Esophagus squamous epithelium (tissue), 5 donors: ENCODE measurements at regions not wholly inside any gene's neighbourhood (a gene's known extent, or its start where the extent isn't known, plus 50 kb on each side); places are given as distances from the start of the nearest gene placed in this dataset.

Experiments
- DNase-seq: peaks from one replicate; lab custom pipeline; 2025; lab: John Stamatoyannopoulos, UW
- H3K27ac ChIP-seq, 4 donors: fragments of 200-600 bp; sonication (generic); one replicate each; pipeline ENCODE4 v1.5.1; 2016 to 2019; ENCODE audit warnings: mild to moderate bottlenecking in 1 of 4
- H3K27me3 ChIP-seq, 4 donors: fragments of 200-600 bp; sonication (generic); 1 replicate in 3 of 4; 2 replicates in 1 of 4; pipeline versions ENCODE4 v1.5.1 to v1.6.0; 2017 to 2021; ENCODE audit warnings: antibody characterized with exemption in 1 of 4
- H3K36me3 ChIP-seq, 3 donors: fragments of 200-600 bp; sonication (generic); one replicate each; pipeline ENCODE4 v1.5.1; 2016 to 2019
- H3K4me1 ChIP-seq, 3 donors: fragments of 200-600 bp; sonication (generic); one replicate each; pipeline ENCODE4 v1.5.1; 2017 to 2019
- H3K4me3 ChIP-seq, 4 donors: fragments of 200-600 bp; sonication (generic); 1 replicate in 3 of 4; 2 replicates in 1 of 4; pipeline ENCODE4 v1.5.1; 2016 to 2019; ENCODE audit warnings: mild to moderate bottlenecking in 2 of 4, moderate library complexity in 1 of 4
- H3K9me3 ChIP-seq, 3 donors: fragments of 200-600 bp; sonication (generic); one replicate each; pipeline ENCODE4 v1.5.1; 2016 to 2019
- POLR2A ChIP-seq, 4 donors: fragments of 450-650 bp; IDR thresholded peaks; one replicate each; pipeline ENCODE4 v1.6.1; 2017; ENCODE audit warnings: antibody characterized with exemption in 4 of 4, mild to moderate bottlenecking in 4 of 4, moderate library complexity in 3 of 4
- WGBS, 2 donors: methylation state at CpG; one replicate each; pipeline ENCODE4 v1.1.5; 2018; 5-methylcytosine and 5-hydroxymethylcytosine counted together
- intact Hi-C: fragments of 100-400 bp; cut with DNase I; formaldehyde crosslinking; loops from one replicate; pipeline ENCODE4 v1.15.0; 2022
- TF ChIP-seq, protein P1 (sequence below), 6 experiments: fragments of 450-650 bp in 4 of 6; fragments of 200-600 bp in 2 of 6; sonication (generic) in 2 of 6; IDR thresholded peaks; one replicate each; pipeline ENCODE4 v1.5.1; 2016 to 2019; ENCODE audit warnings: antibody characterized with exemption in 6 of 6, mild to moderate bottlenecking in 4 of 6, moderate library complexity in 4 of 6
- donor health status: DM: yes; HTN: yes; CAD: no.

DNA sequence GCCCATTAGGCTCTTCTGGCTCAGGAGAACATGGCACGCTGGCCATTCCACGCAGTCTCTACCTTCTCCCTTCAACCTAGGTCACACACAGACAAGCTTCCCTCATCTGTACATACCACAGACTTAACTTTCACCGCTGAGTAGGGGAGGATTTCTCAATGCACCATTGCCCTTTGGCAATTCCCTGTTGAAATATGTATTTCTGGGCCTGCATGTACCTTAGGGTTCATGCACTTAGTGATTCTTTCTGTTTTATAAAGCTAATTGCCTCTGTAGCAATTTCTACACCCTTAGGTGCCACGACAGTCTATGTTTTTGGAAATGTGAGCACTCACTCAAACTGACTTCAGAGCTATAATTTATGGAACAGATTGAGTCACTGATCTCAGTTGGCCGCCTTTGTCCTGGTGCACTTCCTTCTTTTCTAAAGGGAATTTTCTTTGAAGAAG, 253.8 kb upstream of the PRDM1 start:
- no peak for TF ChIP-seq POLR2A (IDR thresholded peaks at IDR 0.05)
- TF ChIP-seq, protein P1, sequence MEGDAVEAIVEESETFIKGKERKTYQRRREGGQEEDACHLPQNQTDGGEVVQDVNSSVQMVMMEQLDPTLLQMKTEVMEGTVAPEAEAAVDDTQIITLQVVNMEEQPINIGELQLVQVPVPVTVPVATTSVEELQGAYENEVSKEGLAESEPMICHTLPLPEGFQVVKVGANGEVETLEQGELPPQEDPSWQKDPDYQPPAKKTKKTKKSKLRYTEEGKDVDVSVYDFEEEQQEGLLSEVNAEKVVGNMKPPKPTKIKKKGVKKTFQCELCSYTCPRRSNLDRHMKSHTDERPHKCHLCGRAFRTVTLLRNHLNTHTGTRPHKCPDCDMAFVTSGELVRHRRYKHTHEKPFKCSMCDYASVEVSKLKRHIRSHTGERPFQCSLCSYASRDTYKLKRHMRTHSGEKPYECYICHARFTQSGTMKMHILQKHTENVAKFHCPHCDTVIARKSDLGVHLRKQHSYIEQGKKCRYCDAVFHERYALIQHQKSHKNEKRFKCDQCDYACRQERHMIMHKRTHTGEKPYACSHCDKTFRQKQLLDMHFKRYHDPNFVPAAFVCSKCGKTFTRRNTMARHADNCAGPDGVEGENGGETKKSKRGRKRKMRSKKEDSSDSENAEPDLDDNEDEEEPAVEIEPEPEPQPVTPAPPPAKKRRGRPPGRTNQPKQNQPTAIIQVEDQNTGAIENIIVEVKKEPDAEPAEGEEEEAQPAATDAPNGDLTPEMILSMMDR (IDR thresholded peaks at IDR 0.05), result no peak
- Histone ChIP-seq H3K4me1 (peaks cover 0 to 15% (median 4%) of the 10 kb centered on the region in 3 donors), H3K27me3 (no peaks in the 10 kb centered on the region), H3K27ac (peak overlapping the region in 1 of 4 donors; percentile 4), H3K9me3 (no peaks in the 10 kb centered on the region), H3K4me3 (no peak overlapping the region), H3K36me3 (no peaks in the 10 kb centered on the region)
- no peak for DNase-seq
- 53 to 58% methylated on average over 5 of the region's 5 CpGs for WGBS, 2 donors
- intact Hi-C loops, result no loop called here

DNA sequence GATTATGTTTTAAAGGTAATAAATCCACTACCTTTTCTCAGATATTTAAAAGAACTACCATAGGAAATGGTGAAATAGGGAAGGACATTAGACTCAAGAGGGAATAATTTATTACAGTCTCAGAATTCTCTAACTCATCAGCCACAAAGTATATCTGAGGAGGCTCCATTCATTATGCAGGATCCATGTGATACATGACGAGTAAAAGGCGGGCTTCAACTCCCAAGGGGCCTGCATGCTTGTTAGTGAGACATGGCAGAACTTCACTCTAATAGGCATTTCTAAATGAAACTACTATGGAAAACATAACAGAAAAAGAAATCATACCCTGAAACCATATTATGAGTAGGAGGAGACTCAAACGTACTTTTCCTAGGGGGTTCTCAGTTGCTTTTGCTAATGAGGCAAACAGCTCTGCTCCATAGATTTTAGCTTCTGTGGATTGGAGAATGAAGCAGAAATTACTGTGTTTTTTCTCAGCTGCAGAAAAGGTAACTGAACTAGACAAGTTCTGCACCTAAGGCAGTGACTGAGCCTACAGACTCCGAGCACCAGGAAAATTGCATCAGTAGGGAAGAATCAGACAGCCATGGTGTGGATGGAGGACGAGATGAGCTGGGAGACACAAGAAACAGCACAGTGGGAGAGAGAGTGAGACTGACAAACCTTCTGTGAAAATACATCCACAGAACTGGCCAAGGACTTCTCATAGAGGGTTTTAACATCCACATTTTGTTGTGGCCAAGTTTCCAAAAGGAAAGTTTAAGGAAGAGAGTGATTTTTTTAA, 254.6 kb upstream of the PRDM1 start:
- DNase-seq, result no peak
- no peak overlapping the region for H3K4me3 ChIP-seq
- intact Hi-C loops, result no loop called here
- no peaks in the 10 kb centered on the region for H3K36me3 ChIP-seq
- H3K9me3 ChIP-seq, result no peaks in the 10 kb centered on the region
- peaks cover 0 to 15% (median 4%) of the 10 kb centered on the region in 3 donors for H3K4me1 ChIP-seq
- H3K27me3 ChIP-seq, result no peaks in the 10 kb centered on the region
- WGBS, 2 donors, result 84 to 87% methylated on average over 5 of the region's 5 CpGs
- H3K27ac ChIP-seq, result peak overlapping the region in 1 of 4 donors; percentile 4
- TF ChIP-seq, protein P1 (IDR thresholded peaks at IDR 0.05), result no peak
- TF ChIP-seq POLR2A (IDR thresholded peaks at IDR 0.05), result no peak

DNA sequence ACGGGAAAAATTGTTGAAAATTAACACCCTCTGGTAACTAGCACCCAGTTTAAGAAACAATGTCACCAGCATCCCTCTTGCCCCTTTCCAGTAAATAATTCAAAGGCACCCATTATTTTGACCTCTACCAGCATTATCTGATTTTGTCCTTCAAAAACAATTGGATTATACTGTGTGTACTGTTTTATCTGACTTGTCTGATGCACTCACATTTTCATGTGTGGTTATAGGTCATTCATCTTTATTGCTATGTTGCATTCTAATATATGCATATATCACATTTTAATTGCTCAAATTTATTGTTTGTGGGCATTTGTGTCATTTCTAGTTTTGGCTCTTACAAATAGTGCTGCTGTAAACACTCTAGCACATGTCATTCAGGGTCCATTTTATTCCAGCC, 260.9 kb upstream of the PRDM1 start:
- intact Hi-C loops, result no loop called here
- WGBS, 2 donors, result 57 to 70% methylated on average over 1 of the region's 1 CpG
- TF ChIP-seq, protein P1 (IDR thresholded peaks at IDR 0.05), result no peak
- no peak for TF ChIP-seq POLR2A (IDR thresholded peaks at IDR 0.05)
- no peak overlapping the region for H3K27ac ChIP-seq
- no peak overlapping the region for H3K4me3 ChIP-seq
- no peaks in the 10 kb centered on the region for H3K4me1 ChIP-seq
- no peaks in the 10 kb centered on the region for H3K27me3 ChIP-seq
- H3K9me3 ChIP-seq, result no peaks in the 10 kb centered on the region
- H3K36me3 ChIP-seq, result no peaks in the 10 kb centered on the region
- DNase-seq, result no peak

DNA sequence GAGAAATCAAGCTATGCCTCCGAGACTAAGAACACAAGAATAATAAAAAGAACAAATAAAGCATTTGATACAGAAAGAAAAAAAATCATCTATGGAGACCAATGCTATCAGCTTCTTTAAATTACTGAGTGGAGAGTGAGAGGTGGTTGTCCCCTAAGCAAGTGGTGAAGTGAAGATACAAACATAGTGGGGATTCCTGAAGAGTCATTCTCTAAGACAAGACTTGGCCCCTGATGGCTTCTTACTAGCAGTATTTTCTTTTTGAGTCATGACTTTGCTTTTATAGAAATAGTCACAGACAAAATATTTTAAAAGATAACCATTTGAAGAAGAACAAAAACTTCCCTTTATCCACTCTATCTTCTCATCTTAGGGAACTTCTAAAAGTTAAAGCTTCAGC, 261.4 kb upstream of the PRDM1 start:
- WGBS, 2 donors, result 67 to 93% methylated on average over 1 of the region's 1 CpG
- H3K36me3 ChIP-seq, result no peaks in the 10 kb centered on the region
- no peak overlapping the region for H3K27ac ChIP-seq
- no peaks in the 10 kb centered on the region for H3K4me1 ChIP-seq
- H3K9me3 ChIP-seq, result no peaks in the 10 kb centered on the region
- no peak overlapping the region for H3K4me3 ChIP-seq
- TF ChIP-seq, protein P1 (IDR thresholded peaks at IDR 0.05), result no peak
- TF ChIP-seq POLR2A (IDR thresholded peaks at IDR 0.05), result no peak
- intact Hi-C loops, result no loop called here
- H3K27me3 ChIP-seq, result no peaks in the 10 kb centered on the region
- DNase-seq, result no peak

DNA sequence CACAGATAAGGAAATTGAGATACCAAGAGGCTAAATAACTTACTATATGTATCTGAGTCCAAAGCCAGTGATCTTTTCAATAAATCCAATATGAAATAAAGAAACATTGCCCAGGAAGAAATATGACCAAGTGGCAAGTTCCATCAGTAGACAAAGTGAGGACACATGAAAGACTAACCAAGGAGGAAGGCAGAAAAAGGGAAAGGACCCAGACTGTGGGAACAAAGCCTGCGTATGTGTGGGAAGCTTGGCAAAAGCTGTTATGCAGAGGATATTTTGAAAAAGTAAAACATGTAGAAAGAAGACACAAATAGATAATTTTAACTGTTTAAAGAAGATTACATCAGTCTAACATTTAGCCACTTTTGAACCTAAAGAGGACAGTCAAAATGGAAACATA, 264.4 kb upstream of the PRDM1 start:
- no peak for DNase-seq
- no peaks in the 10 kb centered on the region for H3K27me3 ChIP-seq
- no peaks in the 10 kb centered on the region for H3K4me1 ChIP-seq
- intact Hi-C loops, result no loop called here
- H3K36me3 ChIP-seq, result no peaks in the 10 kb centered on the region
- no peak overlapping the region for H3K4me3 ChIP-seq
- 79 to 96% methylated on average over 1 of the region's 1 CpG for WGBS, 2 donors
- no peaks in the 10 kb centered on the region for H3K9me3 ChIP-seq
- H3K27ac ChIP-seq, result no peak overlapping the region
- TF ChIP-seq, protein P1 (IDR thresholded peaks at IDR 0.05), result no peak
- TF ChIP-seq POLR2A (IDR thresholded peaks at IDR 0.05), result no peak
